ENCODE measurements at regions not wholly inside any gene's neighbourhood (a gene's known extent, or its start where the extent isn't known, plus 50 kb on each side); places are given as distances from the start of the nearest gene placed in this dataset.

GRCh38 chr3:153338487-153338886 is 176.5 kb downstream of the RAP2B start:
- TF ChIP-seq POLR2A (IDR thresholded peaks at IDR 0.05; ENCODE audit: low read depth, low read length) (no peak), TAF1 (IDR thresholded peaks at IDR 0.05; ENCODE audit: borderline replicate concordance, low read depth, low read length) (no peak)
